ENCODE measurements at regions not wholly inside any gene's neighbourhood (a gene's known extent, or its start where the extent isn't known, plus 50 kb on each side); places are given as distances from the start of the nearest gene placed in this dataset.

DNA sequence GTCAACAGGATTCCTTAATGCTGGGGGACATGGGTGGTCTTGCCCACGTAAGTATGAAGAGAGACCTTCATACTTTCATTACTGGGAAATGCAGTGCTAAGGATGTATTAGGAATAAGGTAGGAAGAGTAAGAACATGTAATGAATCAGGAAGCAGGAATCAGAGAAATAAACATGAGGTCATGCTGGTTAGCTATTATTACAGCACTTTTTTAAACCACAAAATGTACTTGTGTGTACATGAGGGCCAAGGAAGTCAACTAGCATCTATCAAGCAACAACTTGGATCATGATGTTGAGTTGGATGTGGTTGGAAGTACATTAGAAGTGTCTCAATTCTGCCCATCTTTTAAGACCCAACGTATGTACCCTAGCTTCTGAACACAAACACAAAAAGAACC, 63.5 kb upstream of the E2F3 start:
- TF ChIP-seq, protein P1, sequence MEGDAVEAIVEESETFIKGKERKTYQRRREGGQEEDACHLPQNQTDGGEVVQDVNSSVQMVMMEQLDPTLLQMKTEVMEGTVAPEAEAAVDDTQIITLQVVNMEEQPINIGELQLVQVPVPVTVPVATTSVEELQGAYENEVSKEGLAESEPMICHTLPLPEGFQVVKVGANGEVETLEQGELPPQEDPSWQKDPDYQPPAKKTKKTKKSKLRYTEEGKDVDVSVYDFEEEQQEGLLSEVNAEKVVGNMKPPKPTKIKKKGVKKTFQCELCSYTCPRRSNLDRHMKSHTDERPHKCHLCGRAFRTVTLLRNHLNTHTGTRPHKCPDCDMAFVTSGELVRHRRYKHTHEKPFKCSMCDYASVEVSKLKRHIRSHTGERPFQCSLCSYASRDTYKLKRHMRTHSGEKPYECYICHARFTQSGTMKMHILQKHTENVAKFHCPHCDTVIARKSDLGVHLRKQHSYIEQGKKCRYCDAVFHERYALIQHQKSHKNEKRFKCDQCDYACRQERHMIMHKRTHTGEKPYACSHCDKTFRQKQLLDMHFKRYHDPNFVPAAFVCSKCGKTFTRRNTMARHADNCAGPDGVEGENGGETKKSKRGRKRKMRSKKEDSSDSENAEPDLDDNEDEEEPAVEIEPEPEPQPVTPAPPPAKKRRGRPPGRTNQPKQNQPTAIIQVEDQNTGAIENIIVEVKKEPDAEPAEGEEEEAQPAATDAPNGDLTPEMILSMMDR (IDR thresholded peaks at IDR 0.05; ENCODE audit: low read length) = no peak
- TF ChIP-seq EZH2 (IDR thresholded peaks at IDR 0.05; ENCODE audit: borderline replicate concordance, low read length) = no peak
